ENCODE measurements at regions not wholly inside any gene's neighbourhood (a gene's known extent, or its start where the extent isn't known, plus 50 kb on each side); places are given as distances from the start of the nearest gene placed in this dataset.
"Not testable (repeated sequence)": the region's sequence is repeated elsewhere in the genome, so short reads cannot be mapped to it uniquely, and the experiment has no call there.

DNA sequence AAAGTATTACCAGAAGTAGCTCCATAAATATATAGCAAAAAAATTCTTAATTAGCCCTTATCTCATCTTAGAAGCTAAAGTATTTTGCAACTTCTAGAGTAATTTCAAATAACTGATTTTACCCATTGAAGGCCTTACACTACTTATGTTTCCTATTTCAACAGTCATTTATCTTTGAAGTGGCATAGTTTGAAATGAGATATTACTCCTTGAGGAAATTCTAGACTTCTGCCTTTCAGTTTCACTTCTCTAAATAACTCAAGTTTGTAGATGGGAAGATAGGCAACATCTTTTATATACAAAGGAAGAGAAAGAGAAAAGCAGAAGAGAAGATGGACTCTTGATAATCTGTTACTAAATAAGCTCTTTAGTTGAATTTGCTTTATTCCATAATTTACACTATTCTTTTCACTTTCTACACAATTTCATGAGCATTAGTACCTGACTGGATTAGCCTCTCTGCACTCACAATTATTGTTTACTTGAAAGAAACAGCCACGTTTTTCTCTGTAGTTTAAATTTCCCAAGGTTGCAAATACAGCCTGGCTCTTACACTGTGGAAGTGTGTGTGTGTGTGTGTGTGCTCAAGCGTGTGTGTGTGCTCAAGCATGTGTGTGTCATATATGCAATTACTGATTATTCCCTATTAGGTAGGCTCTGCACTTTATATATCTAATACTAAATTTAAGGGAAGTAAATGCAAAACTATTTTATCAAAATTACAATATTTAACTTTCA lies 60.6 kb upstream of the EMB start:
- DNase-seq = no peak

- not testable (repeated sequence) for DNase-seq
Measured at GRCh38 chr5:50513028-50513457, 72.0 kb upstream of the EMB start.

- not testable (repeated sequence) for DNase-seq
Measured at GRCh38 chr5:50521060-50521459, 80.0 kb upstream of the EMB start.

DNA sequence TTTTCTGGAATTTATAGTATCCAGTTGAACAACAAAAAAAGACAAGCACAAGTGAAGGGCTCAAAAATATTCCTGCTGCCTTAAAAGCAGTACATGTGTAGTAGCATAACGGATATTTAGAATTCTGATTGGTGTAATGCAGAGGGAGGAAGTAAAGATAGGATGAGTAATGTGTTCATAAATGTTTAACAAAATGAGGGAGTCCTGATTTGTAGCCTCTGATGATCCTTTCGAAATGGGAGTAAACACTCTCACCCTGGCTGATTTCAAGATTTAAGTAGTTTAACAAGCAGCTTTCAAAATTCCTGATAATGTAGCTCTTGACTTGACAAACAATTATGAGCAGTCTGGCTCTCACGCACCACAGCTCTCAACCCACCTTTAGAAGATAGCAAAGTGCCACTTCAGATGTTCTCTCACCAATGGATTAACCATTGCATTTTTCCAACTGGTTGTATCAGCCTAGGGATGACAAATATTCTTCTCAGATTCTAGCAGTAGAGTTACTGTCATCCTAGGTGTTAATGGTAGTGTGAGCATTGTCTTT lies 86.5 kb upstream of the EMB start:
- not testable (repeated sequence) for DNase-seq

DNA sequence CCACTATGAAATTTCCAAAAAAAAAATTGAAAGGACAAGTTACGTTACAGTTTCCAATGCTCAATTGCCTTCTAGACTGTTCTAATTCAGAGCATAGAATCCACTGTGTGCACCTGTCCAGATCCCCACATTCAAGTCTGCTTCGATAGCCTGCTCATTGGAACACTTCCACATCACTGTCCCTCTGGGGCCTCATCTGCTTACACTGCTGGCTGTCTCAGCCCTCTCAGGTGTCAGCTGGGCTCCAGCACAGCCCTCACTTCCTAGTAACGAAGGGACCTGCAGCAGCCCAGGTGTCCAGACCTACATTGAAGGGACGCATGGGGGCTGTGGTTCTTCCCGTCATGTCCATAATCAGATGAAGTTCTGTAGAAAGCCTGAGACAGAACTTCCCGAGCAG lies 94.3 kb upstream of the EMB start:
- no peak for DNase-seq

DNA sequence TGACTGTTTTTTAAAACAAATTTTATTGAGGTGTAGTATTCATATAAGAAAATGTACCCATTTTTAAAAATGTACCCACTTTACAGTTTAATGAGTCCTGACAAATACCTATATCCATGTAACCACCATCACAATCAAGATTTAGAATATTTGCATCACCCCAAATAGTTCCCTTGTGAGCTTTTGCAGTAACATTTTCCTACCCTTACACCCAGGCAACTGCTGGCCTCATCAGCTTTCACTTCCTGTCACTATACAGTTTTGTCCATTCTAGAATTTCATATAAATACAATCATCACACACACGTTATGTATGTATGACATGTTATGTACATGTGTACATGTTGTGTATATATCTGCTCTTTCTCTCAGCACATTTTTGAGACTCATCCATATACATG lies 96.4 kb upstream of the EMB start:
- not testable (repeated sequence) for DNase-seq

DNA sequence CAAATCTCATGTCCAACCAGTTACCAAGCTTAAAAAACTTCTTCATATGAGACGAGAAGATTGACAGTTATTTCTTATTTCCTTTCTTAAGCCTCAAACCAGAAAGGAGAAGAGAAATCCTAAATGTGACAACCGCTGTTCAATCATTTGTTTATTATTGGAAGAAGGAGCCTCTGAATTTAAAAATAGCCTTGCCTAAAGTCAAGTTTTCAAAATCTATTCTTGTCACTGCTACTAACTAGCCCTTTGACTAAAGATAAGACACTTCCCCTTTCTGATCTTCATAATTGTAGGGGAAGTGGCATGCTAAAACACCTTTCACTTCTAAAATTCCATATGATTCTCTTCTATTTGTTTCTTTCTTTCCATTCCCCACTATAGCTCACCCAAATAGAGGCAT lies 106.2 kb upstream of the EMB start:
- no peak for DNase-seq

- no peak for DNase-seq
Measured at GRCh38 chr5:50550267-50550666, 109.2 kb upstream of the EMB start.

DNA sequence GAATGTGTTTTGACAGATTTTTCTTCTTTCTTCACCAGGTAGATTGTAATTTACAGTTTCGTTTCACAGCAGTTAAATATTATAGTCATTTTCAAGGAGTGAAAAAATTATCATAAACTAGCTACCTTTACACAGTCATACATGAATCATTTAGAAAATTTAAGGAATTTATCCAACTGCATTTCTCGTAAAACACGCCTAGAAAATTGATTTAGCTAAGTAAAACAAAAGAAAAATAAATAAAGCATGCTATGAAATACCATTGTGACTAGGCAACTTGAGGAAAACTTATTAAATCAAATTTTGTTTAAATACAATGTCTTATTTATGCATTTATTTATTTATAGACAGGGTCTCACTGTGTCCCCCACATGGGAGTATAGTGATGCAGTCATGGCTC lies 109.9 kb upstream of the EMB start:
- DNase-seq = no peak

DNA sequence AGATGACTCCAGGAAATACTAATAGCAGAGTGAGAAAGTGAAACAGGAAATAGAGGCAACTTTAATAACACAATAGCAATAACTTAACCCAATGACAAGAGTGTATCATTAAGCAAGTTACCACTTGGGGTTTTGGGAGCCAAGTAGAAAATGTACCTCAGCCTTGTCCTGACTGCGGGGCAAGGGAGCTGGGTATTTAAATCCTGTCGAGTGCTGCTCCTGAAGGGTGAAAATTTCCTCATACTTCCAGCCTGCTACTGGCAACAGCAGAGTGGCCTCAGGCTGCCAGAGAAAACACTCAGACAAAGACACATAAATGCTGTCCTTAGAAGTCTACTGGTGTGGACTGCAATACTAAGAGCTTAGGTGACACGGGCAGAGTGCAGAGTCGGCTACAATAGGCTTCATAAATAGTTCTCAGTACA lies 112.5 kb upstream of the EMB start:
- no peak for DNase-seq

- DNase-seq = not testable (repeated sequence)
Measured at GRCh38 chr5:50558640-50559039, 107.8 kb upstream of the PARP8 start.

GRCh38 chr5:50559955-50560354 lies 106.5 kb upstream of the PARP8 start:
- no peak for DNase-seq

DNA sequence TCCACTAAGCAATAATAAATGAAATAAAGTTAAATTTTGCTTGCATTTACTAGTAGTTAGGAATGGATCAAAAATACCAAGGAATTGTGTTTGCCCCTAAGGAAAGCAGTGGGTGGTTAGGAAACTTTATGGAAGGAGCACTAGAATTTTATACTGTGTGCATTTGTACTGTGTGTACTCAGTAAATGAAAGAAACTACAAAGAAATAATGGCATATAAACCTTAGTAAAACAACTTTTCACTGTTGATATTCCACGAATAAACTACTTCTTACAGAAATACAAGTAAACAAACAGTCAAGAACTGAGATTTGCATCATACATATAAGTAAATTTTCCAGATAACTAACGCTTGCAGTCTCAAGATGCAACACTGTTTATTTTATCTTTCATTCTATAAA lies 103.7 kb upstream of the PARP8 start:
- no peak for DNase-seq

GRCh38 chr5:50564079-50564478 lies 102.4 kb upstream of the PARP8 start:
- no peak for DNase-seq

GRCh38 chr5:50564558-50564957 lies 101.9 kb upstream of the PARP8 start:
- DNase-seq = no peak

GRCh38 chr5:50574121-50574520 lies 92.3 kb upstream of the PARP8 start:
- no peak for DNase-seq

DNA sequence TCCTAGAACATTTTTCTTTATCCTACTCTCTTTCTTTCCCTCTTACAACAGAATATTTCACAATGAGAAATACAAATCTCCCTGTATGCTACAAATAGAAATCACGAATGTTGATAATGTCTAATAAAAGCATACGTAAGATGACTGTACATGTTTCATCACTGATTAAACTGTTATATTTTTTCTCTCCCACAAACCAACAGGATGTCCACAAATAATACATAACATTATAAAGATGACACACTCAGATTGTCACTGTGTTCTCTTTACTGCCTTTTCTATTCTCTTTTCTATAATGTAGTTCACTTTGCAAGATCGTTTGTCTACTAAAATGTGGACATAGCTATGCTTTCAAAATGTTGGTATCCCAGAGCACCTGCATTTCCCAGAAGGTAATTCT lies 90.7 kb upstream of the PARP8 start:
- DNase-seq = no peak

DNA sequence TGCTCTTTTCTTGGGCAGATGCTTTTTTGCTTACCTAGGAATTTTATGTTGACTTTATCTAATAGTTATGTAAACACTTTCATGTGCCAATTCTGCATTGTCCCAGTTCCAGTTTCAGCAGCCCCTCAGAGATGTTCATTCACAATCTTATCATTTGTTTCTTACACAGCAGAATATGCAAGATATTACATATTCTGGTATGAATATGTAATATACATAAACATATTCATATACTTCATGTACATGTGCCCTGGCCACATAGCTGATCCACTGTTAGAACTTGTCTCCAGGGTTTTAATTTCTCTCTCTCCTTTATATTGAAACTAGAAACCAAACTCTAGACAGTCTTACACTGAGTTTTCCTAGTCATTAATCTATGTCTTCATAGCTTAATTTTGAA lies 90.2 kb upstream of the PARP8 start:
- no peak for DNase-seq

- no peak for DNase-seq
Measured at GRCh38 chr5:50576686-50577256, 89.7 kb upstream of the PARP8 start.

DNA sequence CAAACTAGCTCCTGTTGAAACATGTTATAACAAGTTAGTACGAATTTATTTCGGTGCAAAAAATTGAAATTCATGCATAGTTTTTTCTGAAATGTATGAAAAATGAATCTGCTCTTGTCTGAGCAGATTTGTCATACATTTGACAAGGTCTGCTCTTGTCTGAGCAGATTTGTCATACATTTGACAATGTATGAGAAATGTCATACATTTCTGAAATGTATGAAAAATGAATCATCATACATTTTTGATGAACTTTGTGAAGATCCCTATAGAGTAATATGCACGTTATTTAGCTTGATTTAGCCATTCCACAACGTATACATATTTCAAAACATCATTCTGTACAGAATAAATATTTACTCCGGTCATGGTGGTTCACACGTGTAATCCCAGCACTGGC lies 85.9 kb upstream of the PARP8 start:
- DNase-seq = no peak

- DNase-seq = not testable (repeated sequence)
Measured at GRCh38 chr5:50581845-50582244, 84.6 kb upstream of the PARP8 start.

- no peak for DNase-seq
Measured at GRCh38 chr5:50582699-50583098, 83.7 kb upstream of the PARP8 start.

GRCh38 chr5:50583621-50584020 lies 82.8 kb upstream of the PARP8 start:
- no peak for DNase-seq

GRCh38 chr5:50588471-50588870 lies 78.0 kb upstream of the PARP8 start:
- not testable (repeated sequence) for DNase-seq

All from activated naive CD4-positive, alpha-beta T cell treated with anti-CD3 and anti-CD28 coated beads, Interleukin-2, amount 50 U/mL, for 16 hours (primary cell).